ENCODE measurements at regions not wholly inside any gene's neighbourhood (a gene's known extent, or its start where the extent isn't known, plus 50 kb on each side); places are given as distances from the start of the nearest gene placed in this dataset.
"Not testable (repeated sequence)": the region's sequence is repeated elsewhere in the genome, so short reads cannot be mapped to it uniquely, and the experiment has no call there.

GRCh38 chr22:15849772-15850171 lies 159.9 kb downstream of the POTEH start:
- DNase-seq, result not testable (repeated sequence)

GRCh38 chr22:15853716-15854373 lies 164.0 kb downstream of the POTEH start:
- not testable (repeated sequence) for DNase-seq

GRCh38 chr22:15854421-15854820 lies 164.6 kb downstream of the POTEH start:
- peak; percentile 7 for DNase-seq

- DNase-seq, result not testable (repeated sequence)
These were observed 165.2 kb downstream of the POTEH start for GRCh38 chr22:15854978-15855377.

GRCh38 chr22:15880926-15881325 lies 191.1 kb downstream of the POTEH start:
- DNase-seq, result not testable (repeated sequence)

GRCh38 chr22:15904326-15904725 lies 214.5 kb downstream of the POTEH start:
- not testable (repeated sequence) for DNase-seq

GRCh38 chr22:15911704-15912103 lies 221.9 kb downstream of the POTEH start:
- DNase-seq, result not testable (repeated sequence)

GRCh38 chr22:15919120-15919519 lies 229.3 kb downstream of the POTEH start:
- not testable (repeated sequence) for DNase-seq

GRCh38 chr22:15920941-15921340 lies 231.1 kb downstream of the POTEH start:
- not testable (repeated sequence) for DNase-seq

GRCh38 chr22:15922132-15922531 lies 232.3 kb downstream of the POTEH start:
- not testable (repeated sequence) for DNase-seq

GRCh38 chr22:15922666-15923065 lies 232.8 kb downstream of the POTEH start:
- DNase-seq, result not testable (repeated sequence)

GRCh38 chr22:15924820-15925219 lies 235.0 kb downstream of the POTEH start:
- not testable (repeated sequence) for DNase-seq

- DNase-seq, result not testable (repeated sequence)
These were observed 237.3 kb downstream of the POTEH start for GRCh38 chr22:15927172-15927571.
